CD4-positive, alpha-beta T cell treated with Interleukin-17A for 4 hours (primary cell): ENCODE measurements at regions not wholly inside any gene's neighbourhood (a gene's known extent, or its start where the extent isn't known, plus 50 kb on each side); places are given as distances from the start of the nearest gene placed in this dataset.
A peak's percentile ranks its signal among the peaks of the same experiment; 100 is the strongest.

Experiments
- DNase-seq: peaks from one replicate; pipeline ENCODE4 v3.0.0-alpha.2; 2020; ENCODE audit warnings: mixed read lengths

- no peak for DNase-seq
Measured at GRCh38 chr11:104652996-104653395, 245.3 kb downstream of the CASP12 start.

- DNase-seq: no peak
Measured at GRCh38 chr11:104650234-104650633, 248.0 kb downstream of the CASP12 start.

- DNase-seq: no peak
Measured at GRCh38 chr11:104649002-104649401, 249.3 kb downstream of the CASP12 start.

- DNase-seq: no peak
Measured at GRCh38 chr11:104645261-104646222, 252.7 kb downstream of the CASP12 start.

DNA sequence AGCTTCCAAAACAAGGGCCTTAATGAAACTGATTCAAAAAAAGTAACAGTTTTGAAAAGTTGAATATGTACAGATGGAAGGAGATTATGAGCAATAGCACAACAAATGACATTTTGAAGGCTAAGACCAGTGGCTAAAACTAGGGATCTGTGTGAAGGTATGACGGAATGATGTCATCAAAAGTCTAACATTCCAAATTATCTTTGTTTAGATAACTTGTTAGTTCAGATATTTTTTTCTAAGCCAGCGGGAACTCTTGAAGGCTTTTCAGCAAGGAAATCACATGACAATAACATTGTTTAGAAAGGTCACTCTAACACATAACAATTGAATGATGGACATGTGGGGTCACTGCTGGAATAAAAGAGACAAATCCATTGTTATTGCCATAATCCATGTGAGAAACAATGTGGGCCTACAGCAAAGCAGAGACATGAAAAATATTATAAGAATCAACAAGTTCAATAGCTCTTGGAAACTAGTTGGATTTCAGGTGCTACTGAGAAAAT lies 260.5 kb downstream of the CASP12 start:
- no peak for DNase-seq

- DNase-seq: no peak
Measured at GRCh38 chr11:104633226-104633625, 265.0 kb downstream of the CASP12 start.

- no peak for DNase-seq
Measured at GRCh38 chr11:104630352-104630751, 267.9 kb downstream of the CASP12 start.

- DNase-seq: no peak
Measured at GRCh38 chr11:104625246-104625645, 273.0 kb downstream of the CASP12 start.

GRCh38 chr11:104624021-104624420 lies 274.2 kb downstream of the CASP12 start:
- no peak for DNase-seq

DNA sequence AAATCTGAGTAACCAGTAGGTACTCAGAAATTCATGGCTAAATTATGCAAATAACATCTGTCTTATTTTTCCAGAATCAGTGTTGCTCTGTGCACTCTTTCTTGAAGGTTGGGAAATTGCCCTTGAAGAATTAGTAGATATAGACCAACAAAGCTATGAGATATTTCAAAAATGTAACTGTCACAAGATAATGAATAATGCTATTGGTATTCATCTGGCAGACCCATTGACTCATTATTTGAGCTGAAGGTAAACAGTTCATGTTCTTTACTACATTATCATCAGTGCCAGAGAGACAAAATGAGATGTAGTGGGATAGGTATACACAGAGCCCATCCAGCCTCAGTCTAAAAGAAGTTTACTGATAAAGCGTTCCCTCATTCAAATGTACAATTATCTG lies 274.7 kb downstream of the CASP12 start:
- no peak for DNase-seq

GRCh38 chr11:104620991-104621390 lies 277.3 kb downstream of the CASP12 start:
- no peak for DNase-seq

- no peak for DNase-seq
Measured at GRCh38 chr11:104619751-104620150, 278.5 kb downstream of the CASP12 start.

- DNase-seq: no peak
Measured at GRCh38 chr11:104618954-104619353, 279.3 kb downstream of the CASP12 start.

- DNase-seq: no peak
Measured at GRCh38 chr11:104614961-104615360, 283.3 kb downstream of the CASP12 start.

DNA sequence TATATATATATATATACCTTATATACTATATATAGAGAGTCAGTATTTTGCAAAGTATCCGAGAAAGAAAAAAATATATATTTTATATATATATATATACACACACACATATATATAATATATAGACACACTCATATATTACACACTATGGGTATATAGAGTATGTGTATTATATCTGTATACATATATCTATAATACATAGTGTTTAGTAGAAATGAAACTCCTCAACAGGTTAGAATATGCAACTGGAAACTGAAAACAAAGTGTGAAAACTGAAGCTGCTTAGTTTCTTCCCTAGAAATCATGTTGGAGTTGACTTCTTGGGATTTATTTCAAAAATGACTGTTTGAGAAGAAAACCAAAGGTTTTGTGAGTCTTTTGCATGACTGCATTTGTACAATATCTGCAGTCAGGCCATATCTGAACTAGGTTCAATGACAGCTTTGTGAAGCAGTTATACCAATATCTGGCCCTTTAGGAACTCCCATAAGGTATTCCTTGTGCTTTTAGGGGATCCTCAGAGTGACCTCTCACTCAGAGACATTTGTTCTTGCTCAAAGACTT lies 284.1 kb downstream of the CASP12 start:
- no peak for DNase-seq

- DNase-seq: no peak
Measured at GRCh38 chr11:104610635-104611034, 287.6 kb downstream of the CASP12 start.

DNA sequence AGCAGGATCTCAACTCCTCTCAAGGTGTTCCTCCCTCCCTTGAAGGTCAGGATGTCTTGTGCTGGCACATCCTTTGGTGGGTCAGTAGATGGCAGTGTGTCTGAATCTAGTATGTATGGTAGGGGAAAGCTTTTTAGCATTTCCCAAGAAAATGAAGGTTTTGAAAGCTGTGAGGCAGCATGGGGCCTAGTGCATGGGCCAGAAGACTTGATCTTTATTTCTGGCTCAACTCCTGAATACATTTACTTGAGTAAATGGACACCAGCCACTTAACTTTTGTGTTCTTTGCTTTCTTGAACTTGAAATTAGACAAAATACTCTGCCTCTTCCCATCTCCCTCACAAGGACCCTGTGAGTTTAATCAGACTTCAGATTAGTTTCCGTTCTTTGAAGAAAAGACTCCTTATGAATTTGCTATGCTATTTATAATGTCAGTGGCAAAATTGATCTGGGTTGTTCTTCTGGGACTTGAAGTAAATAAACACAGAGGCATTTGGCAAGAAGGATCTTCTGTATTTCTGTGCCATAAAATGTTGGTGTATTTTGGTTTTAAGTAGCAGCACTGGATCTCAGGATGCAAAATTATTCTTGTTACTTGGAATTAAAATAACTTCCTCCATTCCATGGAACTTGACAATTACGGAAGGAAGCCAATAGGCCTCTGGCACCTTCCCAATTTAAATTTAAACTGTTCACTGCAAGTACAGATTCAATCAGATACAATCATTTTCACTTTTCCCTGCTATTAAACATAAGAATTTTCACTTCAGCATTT lies 288.8 kb downstream of the CASP12 start:
- peak; percentile 47 for DNase-seq

DNA sequence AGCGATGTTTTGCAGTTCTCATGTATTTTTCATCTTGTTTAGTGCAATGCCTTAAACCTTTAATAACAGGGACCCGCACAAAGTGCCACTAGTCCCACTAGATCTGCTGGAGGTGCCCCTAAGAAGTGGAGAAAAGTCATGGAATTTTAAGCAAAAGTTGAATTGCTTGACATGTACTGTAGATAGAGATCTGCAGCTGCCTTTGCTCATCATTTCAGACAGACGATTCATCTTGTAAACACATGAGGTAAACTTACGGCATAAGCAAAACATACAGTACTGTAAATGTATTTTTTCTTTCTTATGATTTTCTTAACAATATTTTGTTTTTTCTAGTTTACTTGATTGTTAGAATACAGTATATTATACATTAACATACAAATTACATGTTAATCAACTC lies 295.6 kb downstream of the CASP12 start:
- DNase-seq: no peak

DNA sequence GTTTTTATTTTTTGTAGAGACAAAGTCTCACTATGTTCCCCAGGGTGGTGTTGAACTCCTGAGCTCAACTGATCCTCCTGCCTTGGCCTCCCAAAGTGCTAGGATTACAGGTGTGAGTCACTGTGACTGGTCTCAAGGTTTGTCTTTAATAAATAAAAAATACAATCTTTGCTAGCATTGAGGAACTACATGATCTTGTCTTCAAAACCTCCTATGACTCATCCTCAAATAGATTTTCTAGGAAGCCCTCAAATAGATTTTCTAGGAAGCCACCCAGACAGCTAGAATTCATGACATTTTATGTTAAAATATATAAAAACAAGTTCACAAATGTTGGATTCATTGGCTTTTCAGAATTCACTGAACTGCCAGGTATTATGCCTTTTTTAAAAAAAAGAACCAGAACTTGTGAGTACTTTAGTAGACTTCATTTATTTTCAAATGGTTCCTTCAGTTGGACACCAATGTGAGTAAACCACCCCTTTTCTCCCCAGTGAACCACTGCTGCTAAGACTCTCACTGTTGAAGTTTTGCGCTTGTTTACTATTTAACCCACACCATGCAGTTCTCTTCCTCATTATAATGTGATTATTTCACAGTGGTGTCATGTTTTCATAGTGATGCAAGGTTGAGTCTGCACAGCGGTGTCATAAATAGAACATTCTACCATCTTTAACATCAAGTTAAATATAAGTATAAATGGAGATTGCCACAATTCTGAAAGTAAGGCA lies 303.9 kb downstream of the CASP12 start:
- no peak for DNase-seq

- DNase-seq: no peak
Measured at GRCh38 chr11:104588970-104589369, 309.3 kb downstream of the CASP12 start.

- no peak for DNase-seq
Measured at GRCh38 chr11:104588446-104588845, 309.8 kb downstream of the CASP12 start.

- no peak for DNase-seq
Measured at GRCh38 chr11:104584823-104585222, 313.4 kb downstream of the CASP12 start.

GRCh38 chr11:104583857-104584256 lies 314.4 kb downstream of the CASP12 start:
- no peak for DNase-seq
